ENCODE measurements at regions not wholly inside any gene's neighbourhood (a gene's known extent, or its start where the extent isn't known, plus 50 kb on each side); places are given as distances from the start of the nearest gene placed in this dataset.
A peak's percentile ranks its signal among the peaks of the same experiment; 100 is the strongest.

GRCh38 chr6:163694072-163694471 is 279.6 kb downstream of the QKI start:
- no peaks in the 10 kb centered on the region for H3F3A ChIP-seq (ENCODE audit: insufficient read depth)
- H3K79me2 ChIP-seq (ENCODE audit: insufficient read depth), result no peaks in the 10 kb centered on the region
- no peaks in the 10 kb centered on the region for H4K20me1 ChIP-seq (ENCODE audit: insufficient read depth)
- no peaks in the 10 kb centered on the region for H3K36me3 ChIP-seq (ENCODE audit: low read depth)
- no peaks in the 10 kb centered on the region for H3K9me3 ChIP-seq (ENCODE audit: low read depth)
- no peak for TF ChIP-seq EZH2phosphoT487 (IDR thresholded peaks at IDR 0.05; ENCODE audit: insufficient read depth, low read depth)
- TF ChIP-seq EZH2 (IDR thresholded peaks at IDR 0.05; ENCODE audit: insufficient read depth, poor library complexity, severe bottlenecking), result no peak
- no peaks in the 10 kb centered on the region for H3K9me2 ChIP-seq (ENCODE audit: insufficient read depth)
- H3K27me3 ChIP-seq (replicated peaks; ENCODE audit: insufficient read depth), result no peaks in the 10 kb centered on the region
- H3K4me2 ChIP-seq (ENCODE audit: unreplicated experiment), result no peak overlapping the region
- no peak overlapping the region for H2AFZ ChIP-seq
- WGBS, 2 experiments (ENCODE audit: low coverage in 1 of 2, low lambda C conversion rate in 2 of 2, missing lambda C conversion rate in 2 of 2), result 61 to 67% methylated on average over 3 of the region's 3 CpGs
- H3K27ac ChIP-seq, result no peak overlapping the region
- H3K4me1 ChIP-seq (ENCODE audit: insufficient read depth), result no peaks in the 10 kb centered on the region
- in situ Hi-C loops (cut with MboI), result no loop called here
- H3K9ac ChIP-seq, result no peak overlapping the region
- no peak overlapping the region for H3K4me3 ChIP-seq
- no peak for DNase-seq

GRCh38 chr6:163691049-163691448 is 276.5 kb downstream of the QKI start:
- Histone ChIP-seq H3K79me2 (ENCODE audit: insufficient read depth) (no peaks in the 10 kb centered on the region), H3K4me3 (no peak overlapping the region), H3K36me3 (ENCODE audit: low read depth) (no peaks in the 10 kb centered on the region), H3K27ac (no peak overlapping the region), H3K4me2 (ENCODE audit: unreplicated experiment) (no peak overlapping the region), H3K27me3 (replicated peaks; ENCODE audit: insufficient read depth) (no peaks in the 10 kb centered on the region), H3K4me1 (ENCODE audit: insufficient read depth) (no peaks in the 10 kb centered on the region), H3K9me2 (ENCODE audit: insufficient read depth) (no peaks in the 10 kb centered on the region), H3K9ac (no peak overlapping the region), H2AFZ (no peak overlapping the region), H3K9me3 (ENCODE audit: low read depth) (no peaks in the 10 kb centered on the region), H3F3A (ENCODE audit: insufficient read depth) (no peaks in the 10 kb centered on the region), H4K20me1 (ENCODE audit: insufficient read depth) (no peaks in the 10 kb centered on the region)
- WGBS, 2 experiments (ENCODE audit: low coverage in 1 of 2, low lambda C conversion rate in 2 of 2, missing lambda C conversion rate in 2 of 2), result 45 to 46% methylated on average over 8 of the region's 8 CpGs
- TF ChIP-seq EZH2 (IDR thresholded peaks at IDR 0.05; ENCODE audit: insufficient read depth, poor library complexity, severe bottlenecking) (no peak), EZH2phosphoT487 (IDR thresholded peaks at IDR 0.05; ENCODE audit: insufficient read depth, low read depth) (no peak)
- no peak for DNase-seq
- in situ Hi-C loops (cut with MboI), result no loop called here

GRCh38 chr6:163688739-163689362 is 274.3 kb downstream of the QKI start:
- Histone ChIP-seq H3K79me2 (ENCODE audit: insufficient read depth) (no peaks in the 10 kb centered on the region), H3K9ac (no peak overlapping the region), H4K20me1 (ENCODE audit: insufficient read depth) (no peaks in the 10 kb centered on the region), H3K9me2 (ENCODE audit: insufficient read depth) (no peaks in the 10 kb centered on the region), H3K36me3 (ENCODE audit: low read depth) (no peaks in the 10 kb centered on the region), H3K27me3 (replicated peaks; ENCODE audit: insufficient read depth) (no peaks in the 10 kb centered on the region), H3K4me3 (no peak overlapping the region), H3K4me1 (ENCODE audit: insufficient read depth) (no peaks in the 10 kb centered on the region), H3K9me3 (ENCODE audit: low read depth) (no peaks in the 10 kb centered on the region), H3F3A (ENCODE audit: insufficient read depth) (no peaks in the 10 kb centered on the region), H2AFZ (no peak overlapping the region), H3K4me2 (ENCODE audit: unreplicated experiment) (no peak overlapping the region), H3K27ac (no peak overlapping the region)
- DNase-seq, result peak; percentile 4
- WGBS, 2 experiments (ENCODE audit: low coverage in 1 of 2, low lambda C conversion rate in 2 of 2, missing lambda C conversion rate in 2 of 2), result 34 to 45% methylated on average over 6 of the region's 6 CpGs
- in situ Hi-C loops (cut with MboI), result no loop called here
- TF ChIP-seq EZH2phosphoT487 (IDR thresholded peaks at IDR 0.05; ENCODE audit: insufficient read depth, low read depth) (no peak), EZH2 (IDR thresholded peaks at IDR 0.05; ENCODE audit: insufficient read depth, poor library complexity, severe bottlenecking) (no peak)

- H3K4me1 ChIP-seq (ENCODE audit: insufficient read depth), result no peaks in the 10 kb centered on the region
- no peak overlapping the region for H3K4me3 ChIP-seq
- in situ Hi-C loops (cut with MboI), result no loop called here
- DNase-seq, result no peak
- TF ChIP-seq EZH2 (IDR thresholded peaks at IDR 0.05; ENCODE audit: insufficient read depth, poor library complexity, severe bottlenecking), result no peak
- no peak for TF ChIP-seq EZH2phosphoT487 (IDR thresholded peaks at IDR 0.05; ENCODE audit: insufficient read depth, low read depth)
- H3K36me3 ChIP-seq (ENCODE audit: low read depth), result no peaks in the 10 kb centered on the region
- H3K79me2 ChIP-seq (ENCODE audit: insufficient read depth), result no peaks in the 10 kb centered on the region
- no peak overlapping the region for H3K9ac ChIP-seq
- H2AFZ ChIP-seq, result no peak overlapping the region
- no peaks in the 10 kb centered on the region for H3K27me3 ChIP-seq (replicated peaks; ENCODE audit: insufficient read depth)
- no peaks in the 10 kb centered on the region for H3K9me2 ChIP-seq (ENCODE audit: insufficient read depth)
- H4K20me1 ChIP-seq (ENCODE audit: insufficient read depth), result no peaks in the 10 kb centered on the region
- no peak overlapping the region for H3K4me2 ChIP-seq (ENCODE audit: unreplicated experiment)
- H3K27ac ChIP-seq, result no peak overlapping the region
- H3K9me3 ChIP-seq (ENCODE audit: low read depth), result no peaks in the 10 kb centered on the region
- H3F3A ChIP-seq (ENCODE audit: insufficient read depth), result no peaks in the 10 kb centered on the region
- 54 to 64% methylated on average over 2 of the region's 2 CpGs for WGBS, 2 experiments (ENCODE audit: low coverage in 1 of 2, low lambda C conversion rate in 2 of 2, missing lambda C conversion rate in 2 of 2)
Observed at GRCh38 chr6:163687075-163687474, 272.6 kb downstream of the QKI start.

- no peak for DNase-seq
- Histone ChIP-seq H3F3A (ENCODE audit: insufficient read depth) (no peaks in the 10 kb centered on the region), H2AFZ (no peak overlapping the region), H3K27me3 (replicated peaks; ENCODE audit: insufficient read depth) (no peaks in the 10 kb centered on the region), H3K36me3 (ENCODE audit: low read depth) (no peaks in the 10 kb centered on the region), H3K4me3 (no peak overlapping the region), H3K4me2 (ENCODE audit: unreplicated experiment) (no peak overlapping the region), H3K4me1 (ENCODE audit: insufficient read depth) (no peaks in the 10 kb centered on the region), H3K9ac (no peak overlapping the region), H3K9me3 (ENCODE audit: low read depth) (no peaks in the 10 kb centered on the region), H3K27ac (no peak overlapping the region), H3K9me2 (ENCODE audit: insufficient read depth) (no peaks in the 10 kb centered on the region), H3K79me2 (ENCODE audit: insufficient read depth) (no peaks in the 10 kb centered on the region), H4K20me1 (ENCODE audit: insufficient read depth) (no peaks in the 10 kb centered on the region)
- WGBS, 2 experiments (ENCODE audit: low coverage in 1 of 2, low lambda C conversion rate in 2 of 2, missing lambda C conversion rate in 2 of 2), result 47 to 70% methylated on average over 2 of the region's 2 CpGs
- TF ChIP-seq EZH2 (IDR thresholded peaks at IDR 0.05; ENCODE audit: insufficient read depth, poor library complexity, severe bottlenecking), result no peak
- in situ Hi-C loops (cut with MboI), result no loop called here
Observed at GRCh38 chr6:163686301-163686700, 271.8 kb downstream of the QKI start.
